ENCODE measurements at regions not wholly inside any gene's neighbourhood (a gene's known extent, or its start where the extent isn't known, plus 50 kb on each side); places are given as distances from the start of the nearest gene placed in this dataset.
"Not testable (repeated sequence)": the region's sequence is repeated elsewhere in the genome, so short reads cannot be mapped to it uniquely, and the experiment has no call there.

- in situ Hi-C loops (cut with HindIII; ENCODE audit: low pct_unique_long_range_greater_than_20kb, low sequenced_read_pairs) (no loop called here), intact Hi-C loops (cut with micrococcal nuclease; ENCODE audit: unreplicated experiment) (no loop called here)
- Histone ChIP-seq H3K27me3 (ENCODE audit: control insufficient read depth, insufficient read depth, low read length) (no peaks in the 10 kb centered on the region), H3K4me3 (ENCODE audit: low read depth in 2 of 2, low read length in 2 of 2) (no peak overlapping the region), H3K27ac (ENCODE audit: low read length) (no peak overlapping the region), H3K36me3 (ENCODE audit: control insufficient read depth, insufficient read depth, low read length) (no peaks in the 10 kb centered on the region), H3K4me1 (ENCODE audit: control insufficient read depth, insufficient read depth, low read length) (no peaks in the 10 kb centered on the region), H3K9me3 (ENCODE audit: control insufficient read depth, insufficient read depth, low read depth, low read length) (no peaks in the 10 kb centered on the region)
- ChIA-PET POLR2A (no interaction called here), CTCF (no interaction called here)
- ATAC-seq, result no peak
- BruUV-seq (replicated peaks), result no TSS peak
- no peak for DNase-seq (ENCODE audit: low read depth, low spot score)
- no peak for TF ChIP-seq POLR2AphosphoS5 (IDR thresholded peaks at IDR 0.05; ENCODE audit: low read depth, low read length)
- TF ChIP-seq TCF7L2 (IDR thresholded peaks at IDR 0.05; ENCODE audit: low read depth, low read length), result no peak
- no peak for TF ChIP-seq REST (IDR thresholded peaks at IDR 0.05; ENCODE audit: insufficient read depth in 1 of 2, low read depth in 2 of 2, low read length in 1 of 2)
- TF ChIP-seq CTCF (IDR thresholded peaks at IDR 0.05), result no peak
- TF ChIP-seq SIN3A (IDR thresholded peaks at IDR 0.05; ENCODE audit: borderline replicate concordance, insufficient read depth, low read depth, low read length), result no peak
These were observed 70.0 kb upstream of the FRG1 start for GRCh38 chr4:189870511-189871234.

- H3K9me3 ChIP-seq (ENCODE audit: control insufficient read depth, insufficient read depth, low read depth, low read length), result no peaks in the 10 kb centered on the region
- in situ Hi-C loops (cut with HindIII; ENCODE audit: low pct_unique_long_range_greater_than_20kb, low sequenced_read_pairs) (no loop called here), intact Hi-C loops (cut with micrococcal nuclease; ENCODE audit: unreplicated experiment) (no loop called here)
- H3K36me3 ChIP-seq (ENCODE audit: control insufficient read depth, insufficient read depth, low read length), result no peaks in the 10 kb centered on the region
- CTCF ChIA-PET, result no interaction called here
- BruUV-seq (replicated peaks), result no TSS peak
- DNase-seq (ENCODE audit: low read depth, low spot score) (no peak), ATAC-seq (no peak)
- no peak overlapping the region for H3K27ac ChIP-seq (ENCODE audit: low read length)
- no peaks in the 10 kb centered on the region for H3K27me3 ChIP-seq (ENCODE audit: control insufficient read depth, insufficient read depth, low read length)
- H3K4me1 ChIP-seq (ENCODE audit: control insufficient read depth, insufficient read depth, low read length), result no peaks in the 10 kb centered on the region
- TF ChIP-seq SIN3A (IDR thresholded peaks at IDR 0.05; ENCODE audit: borderline replicate concordance, insufficient read depth, low read depth, low read length), result no peak
- no peak for TF ChIP-seq REST (IDR thresholded peaks at IDR 0.05; ENCODE audit: insufficient read depth in 1 of 2, low read depth in 2 of 2, low read length in 1 of 2)
- no peak for TF ChIP-seq CTCF (IDR thresholded peaks at IDR 0.05)
- TF ChIP-seq POLR2AphosphoS5 (IDR thresholded peaks at IDR 0.05; ENCODE audit: low read depth, low read length), result no peak
- TF ChIP-seq TCF7L2 (IDR thresholded peaks at IDR 0.05; ENCODE audit: low read depth, low read length), result no peak
- POLR2A ChIA-PET, result no interaction called here
- H3K4me3 ChIP-seq (ENCODE audit: low read depth in 2 of 2, low read length in 2 of 2), result no peak overlapping the region
These were observed 66.1 kb upstream of the FRG1 start for GRCh38 chr4:189874591-189874990.

GRCh38 chr4:189881190-189881589, 59.5 kb upstream of the FRG1 start:
- BruUV-seq (replicated peaks); in situ Hi-C loops (cut with HindIII; ENCODE audit: low pct_unique_long_range_greater_than_20kb, low sequenced_read_pairs); CTCF ChIA-PET; H3K9me3 ChIP-seq (ENCODE audit: control insufficient read depth, insufficient read depth, low read depth, low read length); H3K36me3 ChIP-seq (ENCODE audit: control insufficient read depth, insufficient read depth, low read length); POLR2A ChIA-PET; intact Hi-C loops (cut with micrococcal nuclease; ENCODE audit: unreplicated experiment); DNase-seq (ENCODE audit: low read depth, low spot score); H3K27me3 ChIP-seq (ENCODE audit: control insufficient read depth, insufficient read depth, low read length); H3K4me1 ChIP-seq (ENCODE audit: control insufficient read depth, insufficient read depth, low read length); ATAC-seq; H3K27ac ChIP-seq (ENCODE audit: low read length); H3K4me3 ChIP-seq (ENCODE audit: low read depth in 2 of 2, low read length in 2 of 2): not testable (repeated sequence)
